Left cardiac atrium (tissue), 4 donors: ENCODE measurements at regions not wholly inside any gene's neighbourhood (a gene's known extent, or its start where the extent isn't known, plus 50 kb on each side); places are given as distances from the start of the nearest gene placed in this dataset.
A peak's percentile ranks its signal among the peaks of the same experiment; 100 is the strongest.

Experiments used
- ATAC-seq, 2 donors: fragments of 200-7000 bp; cut with Tn5 transposase; one replicate each; pipeline ENCODE4 v1.9.1; 2020; ENCODE audit warnings: mild to moderate bottlenecking in 2 of 2, moderate library complexity in 2 of 2
- DNase-seq: peaks from one replicate; pipeline ENCODE4 v3.0.0-alpha.2; 2020
- intact Hi-C, 2 donors: fragments of 100-400 bp; cut with DNase I; formaldehyde crosslinking; loops; one replicate each; pipeline versions ENCODE4 v1.14.1 to v1.15.1; 2022 to 2023
- donor health status: DM: no; HTN: yes; CAD: no.
- donor health status: DM: no; HTN: yes; CAD: no; lungs with severe emphysema.
- donor health status: DM: yes; HTN: yes; CAD: no.
- donor health status: Dilated cardiomyopathy.

- ATAC-seq, result no peak
- DNase-seq, result no peak
- intact Hi-C loops, result loop anchor here in 1 of 2 donors (10.0 kb wide), 1 partner anchor 135 kb away; the partner anchor contains the start of gene ADRA1B
These were observed 136.0 kb upstream of the ADRA1B start for GRCh38 chr5:159780246-159780645.

- DNase-seq, result no peak
- intact Hi-C loops, result loop anchor here in 1 of 2 donors (10.0 kb wide), 1 partner anchor 133 kb away; the partner anchor contains the start of gene ADRA1B
- ATAC-seq, result no peak
These were observed 134.6 kb upstream of the ADRA1B start for GRCh38 chr5:159781626-159782157.

- no peak for DNase-seq
- intact Hi-C loops, result loop anchor here in 1 of 2 donors (10.0 kb wide), 1 partner anchor 132 kb away; the partner anchor contains the start of gene ADRA1B
- ATAC-seq, result no peak
These were observed 133.9 kb upstream of the ADRA1B start for GRCh38 chr5:159782197-159782994.

GRCh38 chr5:159782995-159783300 lies 133.3 kb upstream of the ADRA1B start:
- no peak for DNase-seq
- no peak for ATAC-seq
- intact Hi-C loops, result loop anchor here in 1 of 2 donors (10.0 kb wide), 1 partner anchor 132 kb away; the partner anchor contains the start of gene ADRA1B

- ATAC-seq (no peak), DNase-seq (no peak)
- intact Hi-C loops, result loop anchor here in 1 of 2 donors (10.0 kb wide), 1 partner anchor 131 kb away; the partner anchor contains the start of gene ADRA1B
These were observed 132.5 kb upstream of the ADRA1B start for GRCh38 chr5:159783726-159784247.

- no peak for ATAC-seq
- intact Hi-C loops, result loop anchor here in 1 of 2 donors (10.0 kb wide), 1 partner anchor 130 kb away; the partner anchor contains the start of gene ADRA1B
- no peak for DNase-seq
These were observed 131.3 kb upstream of the ADRA1B start for GRCh38 chr5:159784993-159785392.

GRCh38 chr5:159785656-159786055 lies 130.6 kb upstream of the ADRA1B start:
- intact Hi-C loops, result loop anchor here in 1 of 2 donors (10.0 kb wide), 1 partner anchor 129 kb away; the partner anchor contains the start of gene ADRA1B
- no peak for DNase-seq
- ATAC-seq, result no peak

GRCh38 chr5:159786201-159786600 lies 130.1 kb upstream of the ADRA1B start:
- intact Hi-C loops, result loop anchor here in 1 of 2 donors (10.0 kb wide), 1 partner anchor 129 kb away; the partner anchor contains the start of gene ADRA1B
- ATAC-seq, result no peak
- DNase-seq, result no peak

GRCh38 chr5:159786901-159787691 lies 129.2 kb upstream of the ADRA1B start:
- intact Hi-C loops, result loop anchor here in 1 of 2 donors (10.0 kb wide), 1 partner anchor 128 kb away; the partner anchor contains the start of gene ADRA1B
- DNase-seq, result no peak
- peak; percentile 83 to 84 for ATAC-seq

- DNase-seq (no peak), ATAC-seq (no peak)
- intact Hi-C loops, result loop anchor here in 1 of 2 donors (10.0 kb wide), 1 partner anchor 127 kb away; the partner anchor contains the start of gene ADRA1B
These were observed 128.4 kb upstream of the ADRA1B start for GRCh38 chr5:159787837-159788236.

GRCh38 chr5:159788835-159789331 lies 127.4 kb upstream of the ADRA1B start:
- intact Hi-C loops, result loop anchor here in 1 of 2 donors (10.0 kb wide), 1 partner anchor 126 kb away; the partner anchor contains the start of gene ADRA1B
- ATAC-seq, result peak in 1 of 2 donors; percentile 19
- no peak for DNase-seq

GRCh38 chr5:159792180-159792579 lies 124.1 kb upstream of the ADRA1B start:
- ATAC-seq, result no peak
- intact Hi-C loops, result no loop called here
- no peak for DNase-seq

GRCh38 chr5:159797261-159797970 lies 118.9 kb upstream of the ADRA1B start:
- DNase-seq (no peak), ATAC-seq (no peak)
- intact Hi-C loops, result no loop called here

GRCh38 chr5:159799701-159800100 lies 116.6 kb upstream of the ADRA1B start:
- no peak for ATAC-seq
- DNase-seq, result no peak
- intact Hi-C loops, result no loop called here

- ATAC-seq (no peak), DNase-seq (no peak)
- intact Hi-C loops, result no loop called here
These were observed 116.0 kb upstream of the ADRA1B start for GRCh38 chr5:159800131-159800840.

GRCh38 chr5:159801303-159801702 lies 115.0 kb upstream of the ADRA1B start:
- intact Hi-C loops, result no loop called here
- ATAC-seq, result no peak
- no peak for DNase-seq

GRCh38 chr5:159802661-159803060 lies 113.6 kb upstream of the ADRA1B start:
- ATAC-seq (no peak), DNase-seq (no peak)
- intact Hi-C loops, result no loop called here

- DNase-seq (no peak), ATAC-seq (no peak)
- intact Hi-C loops, result no loop called here
These were observed 112.2 kb upstream of the ADRA1B start for GRCh38 chr5:159804121-159804520.
